Occipital lobe (tissue), 1 donor: ENCODE measurements at regions not wholly inside any gene's neighbourhood (a gene's known extent, or its start where the extent isn't known, plus 50 kb on each side); places are given as distances from the start of the nearest gene placed in this dataset.

Experiments used
- DNase-seq: peaks from one replicate; lab custom pipeline; 2025; lab: John Stamatoyannopoulos, UW

DNA sequence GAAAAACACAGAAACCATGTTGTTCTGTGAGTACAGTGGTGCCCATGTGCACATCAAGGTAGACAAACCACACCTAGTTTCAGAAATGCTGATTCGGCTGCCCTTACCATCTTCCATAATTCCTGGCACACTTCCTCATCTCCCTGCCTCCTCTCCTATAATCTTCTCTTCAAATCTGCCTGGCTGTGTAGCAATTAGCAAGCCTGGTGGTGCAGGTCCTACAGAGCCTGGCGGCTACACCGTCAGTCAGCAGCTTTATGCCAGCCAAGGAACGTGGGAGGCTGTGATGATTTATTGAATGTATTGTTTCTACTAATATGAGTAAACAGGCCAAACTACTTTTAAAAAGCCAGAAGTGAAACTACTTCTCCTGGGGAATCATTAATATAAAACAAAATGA, 106.8 kb downstream of the SEMA6D start:
- DNase-seq, result no peak

DNA sequence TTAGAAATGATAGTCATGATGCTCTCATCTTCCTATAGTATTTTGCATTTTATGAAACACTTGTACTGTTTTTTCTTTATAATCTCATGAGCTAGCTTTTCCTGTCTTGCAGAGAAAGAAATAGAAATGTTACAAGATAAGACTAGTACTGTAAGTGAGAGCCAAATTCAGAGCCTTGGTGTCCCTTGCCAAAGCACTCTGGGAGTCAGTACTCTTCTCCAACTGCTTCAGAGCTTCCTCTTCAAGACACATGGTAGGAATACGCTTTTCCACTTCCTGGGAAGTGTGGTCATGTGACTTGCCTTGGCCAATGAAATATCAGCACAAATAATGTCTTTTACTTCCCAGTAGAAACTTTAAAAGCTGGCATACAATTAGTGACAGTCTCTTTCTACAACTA, 112.4 kb downstream of the SEMA6D start:
- no peak for DNase-seq

DNA sequence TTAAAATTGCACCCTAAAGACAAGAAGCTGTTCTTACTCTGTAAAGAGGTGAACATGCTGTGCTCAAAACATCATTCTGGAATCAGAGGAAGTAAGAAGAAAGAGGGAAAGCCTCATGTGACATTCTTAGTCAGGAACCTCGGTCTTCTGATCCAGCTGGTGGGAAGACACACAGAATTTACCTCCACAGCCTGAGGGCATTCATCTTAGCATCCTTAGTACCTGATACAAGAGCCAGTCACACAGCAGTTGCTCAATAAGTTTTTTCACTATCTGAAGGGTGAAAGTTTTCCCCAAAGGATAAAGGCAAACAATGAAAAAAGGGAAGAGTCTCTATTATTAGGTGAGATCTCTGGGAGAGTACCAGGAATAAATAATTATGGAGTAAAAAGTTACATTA, 116.8 kb downstream of the SEMA6D start:
- DNase-seq, result no peak

DNA sequence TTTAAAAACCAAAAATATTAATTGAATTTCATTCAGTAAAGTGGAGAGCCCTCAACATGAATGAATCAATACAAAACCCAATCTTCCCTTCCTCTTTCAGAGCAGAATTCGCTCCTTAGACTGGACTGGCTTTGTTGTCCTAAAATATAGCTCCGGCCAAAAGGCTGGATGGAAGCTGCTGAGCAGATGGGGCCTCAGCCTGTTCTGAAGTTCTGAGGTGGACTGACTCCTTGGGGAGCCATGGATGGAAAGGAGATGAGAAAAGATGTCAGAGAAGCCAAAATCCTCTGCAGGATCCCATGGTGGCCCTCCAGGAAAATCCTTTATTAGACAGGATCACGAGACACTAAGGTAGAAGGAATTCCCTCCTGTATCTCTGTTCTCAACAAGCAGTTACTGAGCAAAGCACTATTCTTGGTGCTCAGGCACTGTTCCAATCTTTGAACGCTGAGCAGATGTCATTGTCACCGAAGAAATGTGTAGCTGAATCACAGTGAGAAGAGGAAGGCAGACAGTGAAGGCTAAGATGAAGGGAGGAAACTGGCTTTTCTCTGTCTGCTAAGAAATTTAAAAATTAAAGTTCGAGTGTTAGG, 122.0 kb downstream of the SEMA6D start:
- peak; percentile 12 for DNase-seq

DNA sequence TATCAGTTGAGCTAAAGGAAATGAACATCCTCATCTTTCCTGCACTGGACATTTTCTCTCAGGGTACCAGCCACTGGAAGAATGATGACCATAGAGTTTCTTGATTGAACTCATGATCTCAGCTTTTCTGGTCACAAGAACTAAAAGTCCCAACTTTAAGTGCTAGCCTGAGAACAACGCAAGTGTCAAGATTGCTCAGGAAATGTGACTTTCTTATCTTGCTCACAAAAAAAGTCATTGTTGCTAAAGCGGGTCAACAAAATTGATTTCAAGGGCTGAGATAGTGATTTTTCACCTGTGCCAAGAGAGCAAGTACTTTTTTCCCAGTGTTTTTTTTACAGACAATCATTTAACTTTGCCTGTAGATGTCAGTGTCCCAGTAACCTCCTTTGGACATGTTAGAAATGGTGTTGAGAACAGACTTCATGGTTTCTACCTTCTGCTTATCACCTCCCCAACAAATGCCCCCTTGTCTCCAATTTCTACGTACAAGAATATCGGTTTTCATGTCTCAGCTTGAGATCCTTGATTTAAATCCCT, 125.9 kb downstream of the SEMA6D start:
- DNase-seq, result no peak

DNA sequence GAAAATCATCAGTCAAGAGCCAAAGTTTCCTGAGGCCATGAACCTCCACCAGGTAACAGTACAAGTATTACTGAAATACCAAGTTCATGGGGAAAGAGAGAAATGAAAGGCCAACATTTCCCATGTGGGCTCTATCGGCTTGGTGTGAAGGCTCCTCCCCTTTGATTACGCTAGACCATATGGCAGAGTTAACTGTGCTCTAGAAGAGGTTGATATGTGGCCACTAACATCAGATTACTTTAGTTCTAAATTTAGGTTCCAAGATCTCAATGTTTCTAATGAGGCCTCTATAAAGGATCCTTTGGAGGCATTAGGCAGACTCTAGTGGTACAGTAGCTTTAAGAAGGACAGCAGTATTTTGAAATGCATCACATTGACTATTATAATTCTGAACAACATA, 127.1 kb downstream of the SEMA6D start:
- no peak for DNase-seq

DNA sequence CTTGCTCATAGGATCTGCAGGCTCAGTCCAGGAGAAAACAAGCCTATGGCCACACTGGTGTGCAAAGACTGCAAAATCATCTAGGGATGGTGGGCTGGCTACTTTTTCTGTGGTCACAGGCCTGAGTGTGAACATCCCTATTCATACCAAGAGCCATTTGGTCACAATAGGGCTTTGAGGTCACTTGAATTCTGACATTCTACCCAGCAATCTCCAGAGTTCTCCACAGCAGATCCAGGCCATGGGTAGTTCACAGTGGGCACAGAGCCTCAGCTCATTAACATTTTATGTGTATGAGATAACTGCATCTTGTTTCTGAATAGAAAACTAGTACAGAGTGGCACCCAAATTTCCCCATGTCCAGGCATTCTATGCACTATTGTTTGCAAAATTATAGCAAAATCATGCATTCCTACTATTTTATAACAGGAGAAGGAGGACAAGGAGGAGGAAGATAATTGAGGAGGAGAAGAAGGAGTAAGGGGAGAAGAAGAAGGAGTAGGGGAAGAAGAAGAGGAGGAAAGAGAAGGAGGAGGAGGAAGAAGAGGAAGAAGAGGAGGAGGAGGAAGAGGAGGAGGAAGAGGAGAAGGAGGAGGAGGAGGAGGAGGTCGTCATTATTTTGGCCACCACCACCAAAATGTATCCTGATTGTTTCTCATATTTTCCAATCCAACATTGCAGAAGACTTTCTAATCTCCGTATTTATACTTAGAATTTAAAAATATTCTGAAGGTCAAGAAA, 129.0 kb downstream of the SEMA6D start:
- no peak for DNase-seq

DNA sequence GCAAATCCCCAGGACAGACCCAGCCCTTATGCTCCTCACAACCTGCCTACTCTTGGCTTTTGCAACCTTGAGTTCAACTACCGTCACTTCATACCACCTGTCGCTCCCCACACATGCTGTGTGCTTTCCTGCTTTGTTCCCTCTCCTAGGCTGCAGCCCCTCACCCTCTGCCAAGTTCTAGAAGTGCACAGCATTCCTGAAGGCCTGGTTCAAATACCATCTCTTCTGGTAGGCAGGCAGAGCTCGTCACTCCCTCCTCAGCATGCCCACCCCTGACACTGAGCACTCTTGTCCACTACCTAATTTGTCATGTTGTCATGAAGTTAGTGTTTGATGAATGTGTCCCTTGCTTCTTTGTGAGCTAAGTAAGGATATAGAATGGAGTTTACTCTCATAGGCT, 129.6 kb downstream of the SEMA6D start:
- no peak for DNase-seq

DNA sequence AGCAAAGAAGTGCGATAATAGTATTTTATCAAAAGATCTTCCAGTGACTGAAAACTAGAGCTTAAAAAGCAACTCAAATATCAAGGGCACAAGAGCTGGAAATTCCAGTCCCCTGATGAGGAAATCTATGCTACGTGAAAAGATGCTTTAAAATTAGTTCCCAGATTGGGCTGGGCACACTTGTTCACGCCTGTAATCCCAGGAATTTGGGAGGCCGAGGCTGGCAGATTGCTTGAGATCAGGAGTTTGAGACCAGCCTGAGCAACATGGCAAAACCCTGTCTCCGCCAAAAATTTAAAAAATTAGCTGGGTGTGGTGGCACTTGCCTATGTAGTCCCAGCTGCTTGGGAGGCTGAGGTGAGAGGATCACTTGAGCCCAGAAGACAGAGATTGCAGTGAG, 138.8 kb downstream of the SEMA6D start:
- DNase-seq, result no peak

DNA sequence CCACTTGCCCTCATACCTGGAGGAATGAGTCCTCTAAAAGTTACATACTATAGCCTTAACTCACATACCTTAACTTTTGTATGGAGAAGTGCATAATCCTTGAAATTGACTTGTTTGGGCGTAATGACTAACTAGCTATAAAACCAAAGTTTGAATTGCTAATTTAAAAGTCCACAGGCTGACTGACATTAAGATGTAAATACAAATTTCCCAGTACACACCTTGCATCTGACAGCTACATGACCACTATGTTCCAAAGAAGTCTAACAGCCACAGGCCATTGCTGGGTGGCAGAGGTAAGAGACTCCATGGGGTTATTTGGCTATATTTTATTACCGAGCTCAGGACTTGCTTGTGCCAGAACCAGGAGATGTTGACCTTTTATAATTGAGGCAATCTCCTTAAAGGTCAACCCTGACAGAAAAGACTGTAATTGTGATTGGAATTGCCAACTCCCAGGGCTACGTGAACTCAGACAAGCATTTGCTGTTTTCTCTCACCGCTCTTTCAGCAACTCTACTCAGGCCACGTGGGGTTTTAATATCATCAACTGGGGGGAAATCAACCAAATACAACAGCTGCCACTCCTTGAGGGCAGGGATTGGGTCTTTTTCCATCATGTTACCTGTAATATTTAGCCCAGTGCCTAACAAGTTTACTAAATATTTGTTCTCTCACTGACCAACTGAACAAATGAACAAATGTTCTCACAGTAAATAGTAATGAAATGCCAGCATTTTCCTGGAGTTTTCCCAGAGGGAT, 139.9 kb downstream of the SEMA6D start:
- no peak for DNase-seq

DNA sequence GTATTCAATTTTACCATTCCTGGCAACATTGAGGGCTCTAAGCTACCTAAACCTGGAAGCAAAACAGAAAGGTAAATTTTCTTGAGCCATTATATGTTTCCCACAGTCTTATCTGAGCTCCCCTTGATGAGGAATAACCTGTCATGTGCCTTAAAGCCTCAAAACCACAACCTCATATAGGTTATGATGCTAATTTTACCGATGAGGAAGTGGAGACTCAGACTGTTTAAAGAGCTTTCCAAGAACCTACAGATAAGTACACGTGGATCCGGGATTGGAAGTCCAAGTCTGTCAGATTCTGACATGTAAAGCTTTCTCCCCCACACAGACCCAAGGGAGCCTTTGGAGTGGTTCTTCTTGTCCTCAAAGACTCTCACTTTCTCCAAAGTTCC, 140.5 kb downstream of the SEMA6D start:
- no peak for DNase-seq

DNA sequence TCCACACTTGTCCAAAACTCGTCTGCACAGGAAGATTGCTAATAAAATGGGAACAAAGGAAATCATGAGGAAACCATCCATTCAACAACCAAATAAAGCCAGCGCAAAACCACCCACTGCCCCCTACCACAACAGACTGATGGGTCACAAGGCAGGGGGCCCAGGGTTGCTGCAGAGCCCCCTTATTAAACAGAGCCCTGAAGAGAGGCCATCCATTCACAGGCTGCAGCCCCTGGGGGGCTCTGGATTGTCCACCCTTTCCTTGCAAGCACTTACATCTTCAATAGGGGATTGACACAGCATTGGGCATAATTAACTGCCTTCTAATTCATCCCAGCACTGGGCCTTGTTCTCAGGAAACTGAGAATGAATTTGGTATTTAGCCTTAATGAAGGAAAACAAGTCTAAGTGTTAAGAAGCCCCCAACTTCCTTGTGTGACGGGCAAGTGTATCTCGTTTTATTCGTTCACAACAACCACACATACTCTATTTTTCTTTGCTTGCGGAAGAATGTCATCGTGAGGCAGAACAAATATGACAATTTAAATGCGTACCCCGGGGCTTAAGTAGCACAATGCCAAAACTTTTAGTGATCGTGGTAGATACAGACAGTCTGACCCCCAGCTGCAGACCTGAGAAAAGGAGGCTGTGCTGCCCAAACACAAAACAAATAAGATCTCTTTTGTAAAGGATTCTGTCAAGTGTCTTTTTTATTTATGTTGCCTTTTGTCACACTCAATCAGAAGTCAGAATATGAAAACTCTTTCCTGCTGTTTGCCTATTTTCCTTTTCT, 144.0 kb downstream of the SEMA6D start:
- DNase-seq, result no peak

DNA sequence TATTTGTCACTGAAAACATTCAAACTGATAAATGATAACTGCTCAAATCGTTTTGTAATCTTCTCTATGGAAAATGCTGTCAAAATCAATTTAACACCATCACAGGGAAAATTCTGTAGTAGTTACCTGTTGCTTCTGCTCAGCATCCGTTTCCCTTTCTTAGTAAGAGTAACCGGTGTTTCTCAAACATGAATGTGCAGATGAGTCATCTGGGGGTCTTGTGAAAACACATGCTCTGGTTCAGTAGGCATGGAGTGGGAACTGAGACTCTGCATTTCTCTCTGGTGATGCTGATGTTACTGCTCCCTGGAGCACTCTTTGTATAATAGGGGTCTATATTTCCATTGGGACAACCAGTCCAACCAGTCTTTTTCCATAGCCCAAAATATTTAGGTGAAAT, 145.1 kb downstream of the SEMA6D start:
- no peak for DNase-seq

DNA sequence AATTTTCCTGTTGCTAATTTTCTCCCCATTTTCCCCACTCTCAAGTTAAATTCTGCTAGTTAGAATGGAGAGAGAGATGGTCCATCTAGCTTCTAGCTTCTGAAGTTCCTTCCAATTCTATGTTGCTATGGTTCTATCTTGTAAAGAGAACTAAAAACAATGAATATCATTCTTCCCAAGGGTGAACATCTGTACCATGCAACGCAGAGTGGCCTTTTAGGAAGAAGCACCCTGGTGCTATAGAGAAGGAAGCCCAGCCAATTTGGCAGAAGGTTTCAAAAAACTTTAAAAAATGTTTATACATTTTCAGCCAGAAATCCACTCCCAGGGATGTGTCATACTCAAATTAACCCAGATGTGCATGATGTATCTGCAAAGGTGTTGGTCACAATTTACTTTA, 149.1 kb downstream of the SEMA6D start:
- DNase-seq, result no peak

DNA sequence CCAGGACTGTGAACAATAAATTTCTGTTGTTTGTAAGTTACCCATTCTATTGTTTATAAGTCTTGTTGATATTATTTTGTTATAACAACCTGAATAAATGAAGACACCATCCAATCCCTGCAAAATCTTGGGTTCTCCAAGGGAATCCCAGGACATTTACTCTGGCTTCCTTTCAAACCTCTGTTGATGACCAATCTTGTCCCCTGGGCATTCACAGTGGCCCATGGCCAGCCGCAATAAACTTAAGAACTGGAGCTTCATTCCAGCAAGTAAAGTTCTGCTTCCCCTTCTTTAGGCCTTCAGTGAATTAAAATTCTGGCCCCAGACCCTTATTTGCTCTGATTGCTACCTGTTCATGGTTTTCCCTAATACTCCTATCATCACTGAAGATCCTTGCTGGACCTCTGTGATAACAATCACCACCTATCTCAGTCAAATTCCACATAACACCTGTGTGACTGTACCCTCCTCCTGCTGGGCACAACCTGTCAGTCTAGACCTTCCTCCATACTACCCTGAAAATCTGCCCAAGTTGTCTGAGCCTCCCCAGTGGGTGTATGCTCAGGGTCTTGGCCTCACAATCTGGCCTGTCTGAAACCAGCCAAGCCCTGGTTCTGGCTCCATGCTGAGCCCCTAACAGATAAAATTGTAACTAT, 153.1 kb downstream of the SEMA6D start:
- no peak for DNase-seq

DNA sequence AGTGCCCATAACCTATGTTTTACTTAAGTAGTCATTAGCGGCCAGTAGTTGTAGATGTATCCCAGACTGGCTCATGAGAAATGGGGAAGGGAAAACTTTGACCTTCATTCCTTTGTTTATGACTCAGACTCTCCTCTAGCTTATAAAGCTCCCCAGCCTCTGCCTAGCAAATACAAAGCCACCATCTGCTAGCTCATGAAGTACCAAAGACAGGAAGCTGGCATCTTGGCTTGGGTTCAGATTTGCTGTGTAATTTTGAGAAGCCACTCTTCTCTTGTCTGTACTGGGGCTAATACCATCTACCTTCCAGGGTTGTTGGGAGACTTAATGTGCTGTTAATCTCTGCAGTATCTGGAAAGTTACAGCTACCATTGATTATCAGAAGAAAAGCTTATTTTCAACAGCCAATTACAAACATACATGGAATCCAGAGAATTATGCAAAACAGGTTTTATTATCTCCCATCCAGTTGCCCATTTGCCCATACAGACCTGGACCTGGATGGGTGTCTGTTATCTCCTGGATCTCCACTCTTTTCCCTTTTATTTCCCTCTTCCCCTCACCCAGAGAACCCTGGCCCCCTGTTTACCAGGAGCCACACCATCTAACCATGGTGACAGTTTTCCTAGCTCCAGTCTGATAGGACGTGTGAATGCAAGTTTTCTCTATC, 153.8 kb downstream of the SEMA6D start:
- no peak for DNase-seq

DNA sequence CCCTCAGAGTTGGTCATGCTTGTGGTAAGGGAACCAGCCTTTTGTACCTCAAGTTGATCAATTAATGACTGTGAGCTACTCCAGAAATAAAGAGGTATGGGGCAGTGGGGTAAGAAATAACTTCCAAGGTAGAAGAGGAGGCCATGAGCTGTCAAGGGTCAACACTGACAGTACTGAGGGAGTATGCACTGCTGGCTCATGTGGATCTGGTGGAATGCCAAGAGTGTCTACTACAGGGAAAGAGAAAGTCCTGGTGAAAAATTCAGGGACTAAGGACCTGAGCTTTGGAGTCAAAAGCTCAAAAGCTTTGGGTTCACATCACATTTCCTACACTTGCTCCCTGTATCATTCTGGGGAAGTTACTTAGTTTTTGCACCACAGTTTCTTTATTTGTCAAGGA, 154.9 kb downstream of the SEMA6D start:
- no peak for DNase-seq

DNA sequence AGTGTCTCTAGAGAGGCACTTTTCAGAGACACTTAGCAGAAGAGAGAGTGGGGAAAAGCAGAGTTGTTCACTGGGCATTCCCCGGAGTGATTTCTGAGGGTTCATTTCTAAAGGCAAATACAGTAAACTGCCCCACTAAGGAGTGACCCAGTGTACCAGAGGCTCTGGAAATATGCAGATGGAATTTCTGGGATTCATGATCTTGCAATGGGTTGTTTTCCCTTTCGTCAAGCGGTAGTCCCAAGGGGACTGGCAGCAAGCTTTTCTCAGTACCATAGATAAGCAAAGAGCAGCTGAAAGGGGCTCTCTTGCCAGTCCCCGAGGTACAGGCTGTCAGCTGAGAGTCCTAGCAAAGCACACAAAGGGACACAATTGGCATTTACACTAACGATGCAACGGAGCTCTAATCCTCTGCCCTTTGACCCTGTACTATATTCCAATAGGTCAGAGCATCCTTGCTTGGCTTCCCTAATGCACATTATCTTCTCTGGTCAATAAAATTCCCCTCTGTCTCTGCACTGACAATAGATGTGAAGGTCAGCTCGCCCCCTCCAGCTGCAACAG, 155.6 kb downstream of the SEMA6D start:
- DNase-seq, result no peak

DNA sequence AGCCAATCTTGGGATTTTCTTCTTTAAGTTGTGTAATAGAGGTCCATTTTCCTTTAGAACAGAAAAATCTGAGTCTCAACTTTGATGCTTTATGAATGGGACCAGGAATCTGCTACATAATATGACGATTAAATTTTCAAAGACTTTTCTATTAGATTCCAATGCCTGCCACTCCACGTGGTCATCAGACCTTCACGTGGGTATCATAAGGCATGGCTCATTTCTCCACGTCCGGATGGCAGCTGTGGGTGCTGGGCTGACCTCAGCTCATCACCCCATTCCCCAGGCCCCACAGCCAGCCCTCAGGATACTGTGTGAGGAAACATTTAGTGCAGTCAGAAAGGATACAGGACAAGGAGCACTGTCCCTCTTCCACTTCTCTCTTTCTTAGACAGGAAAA, 159.7 kb downstream of the SEMA6D start:
- no peak for DNase-seq

DNA sequence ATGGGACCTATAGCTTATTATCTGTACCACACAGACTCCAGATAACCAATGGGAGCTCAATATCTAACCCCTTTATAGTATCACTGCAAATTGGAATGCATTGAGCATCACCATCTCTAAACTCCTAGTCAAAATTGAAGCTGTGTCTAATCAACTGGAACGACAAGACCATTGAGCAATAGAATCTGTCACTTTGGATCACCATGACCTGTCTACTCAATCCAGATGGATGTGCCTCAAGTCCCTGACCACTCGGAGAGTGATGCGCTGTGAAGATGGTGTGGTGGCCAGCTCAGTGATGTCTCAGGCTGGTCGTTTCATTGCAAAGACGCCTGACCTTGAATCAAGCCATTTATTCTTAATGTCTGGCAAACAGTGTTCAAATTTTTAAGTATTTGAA, 160.5 kb downstream of the SEMA6D start:
- no peak for DNase-seq
